ENCODE measurements at regions not wholly inside any gene's neighbourhood (a gene's known extent, or its start where the extent isn't known, plus 50 kb on each side); places are given as distances from the start of the nearest gene placed in this dataset.

GRCh38 chr7:68537774-68538071 is 1060.6 kb upstream of the AUTS2 start:
- Histone ChIP-seq H3K4me3 (ENCODE audit: low read length in 2 of 2) (no peak overlapping the region), H3K36me3 (ENCODE audit: control insufficient read depth in 2 of 2, insufficient read depth in 2 of 2, low read length in 1 of 2) (no peaks in the 10 kb centered on the region), H3K4me1 (ENCODE audit: control insufficient read depth in 2 of 2, insufficient read depth in 2 of 2, low read length in 2 of 2) (no peaks in the 10 kb centered on the region), H3K27me3 (ENCODE audit: control insufficient read depth in 2 of 2, insufficient read depth in 1 of 2, low read length in 1 of 2) (no peaks in the 10 kb centered on the region), H3K27ac (ENCODE audit: low read depth in 1 of 2, low read length in 1 of 2) (no peak overlapping the region), H3K9me3 (ENCODE audit: control insufficient read depth in 2 of 2, insufficient read depth in 1 of 2, low read length in 1 of 2) (peaks cover 1 to 11% of the 10 kb centered on the region in 2 donors)
- WGBS = 87% methylated on average over 5 of the region's 5 CpGs
- no peak for DNase-seq (ENCODE audit: low read depth in 6 of 9, low spot score in 9 of 9)

GRCh38 chr7:68542831-68543230 is 1055.4 kb upstream of the AUTS2 start:
- peaks cover 0 to 12% of the 10 kb centered on the region in 2 donors for H3K9me3 ChIP-seq (ENCODE audit: control insufficient read depth in 2 of 2, insufficient read depth in 1 of 2, low read length in 1 of 2)
- H3K27ac ChIP-seq (ENCODE audit: low read depth in 1 of 2, low read length in 1 of 2) = no peak overlapping the region
- no peak overlapping the region for H3K4me3 ChIP-seq (ENCODE audit: low read length in 2 of 2)
- DNase-seq (ENCODE audit: low read depth in 6 of 9, low spot score in 9 of 9) = no peak
- H3K27me3 ChIP-seq (ENCODE audit: control insufficient read depth in 2 of 2, insufficient read depth in 1 of 2, low read length in 1 of 2) = no peaks in the 10 kb centered on the region
- no peaks in the 10 kb centered on the region for H3K4me1 ChIP-seq (ENCODE audit: control insufficient read depth in 2 of 2, insufficient read depth in 2 of 2, low read length in 2 of 2)
- WGBS = 90% methylated on average over 3 of the region's 3 CpGs
- no peaks in the 10 kb centered on the region for H3K36me3 ChIP-seq (ENCODE audit: control insufficient read depth in 2 of 2, insufficient read depth in 2 of 2, low read length in 1 of 2)

- Histone ChIP-seq H3K36me3 (ENCODE audit: control insufficient read depth in 2 of 2, insufficient read depth in 2 of 2, low read length in 1 of 2) (no peaks in the 10 kb centered on the region), H3K27me3 (ENCODE audit: control insufficient read depth in 2 of 2, insufficient read depth in 1 of 2, low read length in 1 of 2) (no peaks in the 10 kb centered on the region), H3K27ac (ENCODE audit: low read depth in 1 of 2, low read length in 1 of 2) (no peak overlapping the region), H3K4me3 (ENCODE audit: low read length in 2 of 2) (no peak overlapping the region), H3K9me3 (ENCODE audit: control insufficient read depth in 2 of 2, insufficient read depth in 1 of 2, low read length in 1 of 2) (peaks cover 0 to 5% of the 10 kb centered on the region in 2 donors), H3K4me1 (ENCODE audit: control insufficient read depth in 2 of 2, insufficient read depth in 2 of 2, low read length in 2 of 2) (no peaks in the 10 kb centered on the region)
- no peak for DNase-seq (ENCODE audit: low read depth in 6 of 9, low spot score in 9 of 9)
- WGBS = 67% methylated on average over 4 of the region's 4 CpGs
These were observed 1053.4 kb upstream of the AUTS2 start for GRCh38 chr7:68544851-68545250.

GRCh38 chr7:68547181-68547580 is 1051.1 kb upstream of the AUTS2 start:
- no peaks in the 10 kb centered on the region for H3K36me3 ChIP-seq (ENCODE audit: control insufficient read depth in 2 of 2, insufficient read depth in 2 of 2, low read length in 1 of 2)
- H3K9me3 ChIP-seq (ENCODE audit: control insufficient read depth in 2 of 2, insufficient read depth in 1 of 2, low read length in 1 of 2) = peaks cover 0 to 5% of the 10 kb centered on the region in 2 donors
- H3K4me3 ChIP-seq (ENCODE audit: low read length in 2 of 2) = no peak overlapping the region
- DNase-seq (ENCODE audit: low read depth in 6 of 9, low spot score in 9 of 9) = no peak
- no peak overlapping the region for H3K27ac ChIP-seq (ENCODE audit: low read depth in 1 of 2, low read length in 1 of 2)
- H3K4me1 ChIP-seq (ENCODE audit: control insufficient read depth in 2 of 2, insufficient read depth in 2 of 2, low read length in 2 of 2) = no peaks in the 10 kb centered on the region
- no peaks in the 10 kb centered on the region for H3K27me3 ChIP-seq (ENCODE audit: control insufficient read depth in 2 of 2, insufficient read depth in 1 of 2, low read length in 1 of 2)
- WGBS = 68% methylated on average over 6 of the region's 6 CpGs

- WGBS = 76% methylated on average over 10 of the region's 10 CpGs
- no peak overlapping the region for H3K27ac ChIP-seq (ENCODE audit: low read depth in 1 of 2, low read length in 1 of 2)
These were observed 1050.5 kb upstream of the AUTS2 start for GRCh38 chr7:68547799-68548198.

GRCh38 chr7:68550027-68550426 is 1048.2 kb upstream of the AUTS2 start:
- no peak overlapping the region for H3K4me3 ChIP-seq (ENCODE audit: low read length in 2 of 2)

More at GRCh38 chr7:68547799-68548198, 1050.5 kb upstream of the AUTS2 start:
- H3K4me1 ChIP-seq (ENCODE audit: control insufficient read depth in 2 of 2, insufficient read depth in 2 of 2, low read length in 2 of 2) = no peaks in the 10 kb centered on the region
- no peaks in the 10 kb centered on the region for H3K27me3 ChIP-seq (ENCODE audit: control insufficient read depth in 2 of 2, insufficient read depth in 1 of 2, low read length in 1 of 2)
- no peak overlapping the region for H3K4me3 ChIP-seq (ENCODE audit: low read length in 2 of 2)
- H3K9me3 ChIP-seq (ENCODE audit: control insufficient read depth in 2 of 2, insufficient read depth in 1 of 2, low read length in 1 of 2) = peaks cover 0 to 5% of the 10 kb centered on the region in 2 donors
- no peaks in the 10 kb centered on the region for H3K36me3 ChIP-seq (ENCODE audit: control insufficient read depth in 2 of 2, insufficient read depth in 2 of 2, low read length in 1 of 2)
- DNase-seq (ENCODE audit: low read depth in 6 of 9, low spot score in 9 of 9) = no peak

GRCh38 chr7:68550635-68551034 is 1047.6 kb upstream of the AUTS2 start:
- no peak overlapping the region for H3K27ac ChIP-seq (ENCODE audit: low read depth in 1 of 2, low read length in 1 of 2)
- no peaks in the 10 kb centered on the region for H3K9me3 ChIP-seq (ENCODE audit: control insufficient read depth in 2 of 2, insufficient read depth in 1 of 2, low read length in 1 of 2)
- DNase-seq (ENCODE audit: low read depth in 6 of 9, low spot score in 9 of 9) = no peak
- no peaks in the 10 kb centered on the region for H3K27me3 ChIP-seq (ENCODE audit: control insufficient read depth in 2 of 2, insufficient read depth in 1 of 2, low read length in 1 of 2)
- 89% methylated on average over 3 of the region's 3 CpGs for WGBS
- H3K36me3 ChIP-seq (ENCODE audit: control insufficient read depth in 2 of 2, insufficient read depth in 2 of 2, low read length in 1 of 2) = no peaks in the 10 kb centered on the region
- no peaks in the 10 kb centered on the region for H3K4me1 ChIP-seq (ENCODE audit: control insufficient read depth in 2 of 2, insufficient read depth in 2 of 2, low read length in 2 of 2)
- H3K4me3 ChIP-seq (ENCODE audit: low read length in 2 of 2) = no peak overlapping the region

More at GRCh38 chr7:68550027-68550426, 1048.2 kb upstream of the AUTS2 start:
- Histone ChIP-seq H3K36me3 (ENCODE audit: control insufficient read depth in 2 of 2, insufficient read depth in 2 of 2, low read length in 1 of 2) (no peaks in the 10 kb centered on the region), H3K27ac (ENCODE audit: low read depth in 1 of 2, low read length in 1 of 2) (no peak overlapping the region), H3K9me3 (ENCODE audit: control insufficient read depth in 2 of 2, insufficient read depth in 1 of 2, low read length in 1 of 2) (no peaks in the 10 kb centered on the region), H3K27me3 (ENCODE audit: control insufficient read depth in 2 of 2, insufficient read depth in 1 of 2, low read length in 1 of 2) (no peaks in the 10 kb centered on the region), H3K4me1 (ENCODE audit: control insufficient read depth in 2 of 2, insufficient read depth in 2 of 2, low read length in 2 of 2) (no peaks in the 10 kb centered on the region)
- WGBS = 96% methylated on average over 2 of the region's 2 CpGs
- DNase-seq (ENCODE audit: low read depth in 6 of 9, low spot score in 9 of 9) = no peak

- Histone ChIP-seq H3K36me3 (ENCODE audit: control insufficient read depth in 2 of 2, insufficient read depth in 2 of 2, low read length in 1 of 2) (no peaks in the 10 kb centered on the region), H3K4me1 (ENCODE audit: control insufficient read depth in 2 of 2, insufficient read depth in 2 of 2, low read length in 2 of 2) (no peaks in the 10 kb centered on the region), H3K27me3 (ENCODE audit: control insufficient read depth in 2 of 2, insufficient read depth in 1 of 2, low read length in 1 of 2) (no peaks in the 10 kb centered on the region), H3K9me3 (ENCODE audit: control insufficient read depth in 2 of 2, insufficient read depth in 1 of 2, low read length in 1 of 2) (peaks cover 0 to 6% of the 10 kb centered on the region in 2 donors), H3K27ac (ENCODE audit: low read depth in 1 of 2, low read length in 1 of 2) (no peak overlapping the region), H3K4me3 (ENCODE audit: low read length in 2 of 2) (no peak overlapping the region)
- DNase-seq (ENCODE audit: low read depth in 6 of 9, low spot score in 9 of 9) = no peak
- 91% methylated on average over 3 of the region's 3 CpGs for WGBS
These were observed 1041.7 kb upstream of the AUTS2 start for GRCh38 chr7:68556537-68556936.

- Histone ChIP-seq H3K4me1 (ENCODE audit: control insufficient read depth in 2 of 2, insufficient read depth in 2 of 2, low read length in 2 of 2) (no peaks in the 10 kb centered on the region), H3K36me3 (ENCODE audit: control insufficient read depth in 2 of 2, insufficient read depth in 2 of 2, low read length in 1 of 2) (no peaks in the 10 kb centered on the region), H3K27me3 (ENCODE audit: control insufficient read depth in 2 of 2, insufficient read depth in 1 of 2, low read length in 1 of 2) (no peaks in the 10 kb centered on the region), H3K4me3 (ENCODE audit: low read length in 2 of 2) (no peak overlapping the region), H3K9me3 (ENCODE audit: control insufficient read depth in 2 of 2, insufficient read depth in 1 of 2, low read length in 1 of 2) (peaks cover 0 to 6% of the 10 kb centered on the region in 2 donors), H3K27ac (ENCODE audit: low read depth in 1 of 2, low read length in 1 of 2) (no peak overlapping the region)
- WGBS = 94% methylated on average over 1 of the region's 1 CpG
- no peak for DNase-seq (ENCODE audit: low read depth in 6 of 9, low spot score in 9 of 9)
These were observed 1038.8 kb upstream of the AUTS2 start for GRCh38 chr7:68559518-68559917.

GRCh38 chr7:68562323-68562899 is 1035.9 kb upstream of the AUTS2 start:
- H3K27ac ChIP-seq (ENCODE audit: low read depth in 1 of 2, low read length in 1 of 2) = no peak overlapping the region
- DNase-seq (ENCODE audit: low read depth in 6 of 9, low spot score in 9 of 9) = no peak
- 81% methylated on average over 6 of the region's 6 CpGs for WGBS

More at GRCh38 chr7:68562323-68562899, 1035.9 kb upstream of the AUTS2 start:
- H3K9me3 ChIP-seq (ENCODE audit: control insufficient read depth in 2 of 2, insufficient read depth in 1 of 2, low read length in 1 of 2) = peaks cover 0 to 6% of the 10 kb centered on the region in 2 donors
- no peak overlapping the region for H3K4me3 ChIP-seq (ENCODE audit: low read length in 2 of 2)
- H3K27me3 ChIP-seq (ENCODE audit: control insufficient read depth in 2 of 2, insufficient read depth in 1 of 2, low read length in 1 of 2) = no peaks in the 10 kb centered on the region
- H3K36me3 ChIP-seq (ENCODE audit: control insufficient read depth in 2 of 2, insufficient read depth in 2 of 2, low read length in 1 of 2) = no peaks in the 10 kb centered on the region
- no peaks in the 10 kb centered on the region for H3K4me1 ChIP-seq (ENCODE audit: control insufficient read depth in 2 of 2, insufficient read depth in 2 of 2, low read length in 2 of 2)

Data from thymus (tissue), 11 donors.